LHCN-M2 (cell line): ENCODE measurements at regions not wholly inside any gene's neighbourhood (a gene's known extent, or its start where the extent isn't known, plus 50 kb on each side); places are given as distances from the start of the nearest gene placed in this dataset.

Experiments used
- DNase-seq: peaks from one replicate; pipeline ENCODE4 v3.0.0-alpha.2; 2012; ENCODE audit warnings: low read depth

GRCh38 chr15:38171973-38172372 lies 80.7 kb upstream of the SPRED1 start:
- no peak for DNase-seq

DNA sequence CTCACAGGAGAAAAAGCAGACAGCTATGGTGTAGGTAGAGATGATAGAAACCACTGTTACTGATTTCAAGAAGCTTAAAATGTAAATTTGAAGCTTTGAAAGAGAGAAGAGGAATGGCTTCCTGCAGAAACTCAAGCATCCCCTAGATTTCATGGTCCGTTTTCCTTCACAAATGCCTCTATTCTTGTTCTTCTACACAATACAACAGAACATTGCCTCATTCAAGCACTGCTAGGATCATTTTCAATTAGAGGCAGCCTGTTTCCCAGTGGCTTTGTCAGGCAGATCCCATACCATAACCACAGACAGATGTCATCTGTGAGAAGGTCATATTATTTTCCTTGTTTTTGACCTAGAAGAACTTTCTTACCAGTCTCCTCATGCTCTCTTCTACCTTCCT lies 77.9 kb upstream of the SPRED1 start:
- no peak for DNase-seq

GRCh38 chr15:38176155-38176554 lies 76.5 kb upstream of the SPRED1 start:
- DNase-seq: peak; percentile 85

- peak; percentile 22 for DNase-seq
These were observed 75.9 kb upstream of the SPRED1 start for GRCh38 chr15:38176691-38177090.

GRCh38 chr15:38182900-38183299 lies 69.7 kb upstream of the SPRED1 start:
- DNase-seq: peak; percentile 52

DNA sequence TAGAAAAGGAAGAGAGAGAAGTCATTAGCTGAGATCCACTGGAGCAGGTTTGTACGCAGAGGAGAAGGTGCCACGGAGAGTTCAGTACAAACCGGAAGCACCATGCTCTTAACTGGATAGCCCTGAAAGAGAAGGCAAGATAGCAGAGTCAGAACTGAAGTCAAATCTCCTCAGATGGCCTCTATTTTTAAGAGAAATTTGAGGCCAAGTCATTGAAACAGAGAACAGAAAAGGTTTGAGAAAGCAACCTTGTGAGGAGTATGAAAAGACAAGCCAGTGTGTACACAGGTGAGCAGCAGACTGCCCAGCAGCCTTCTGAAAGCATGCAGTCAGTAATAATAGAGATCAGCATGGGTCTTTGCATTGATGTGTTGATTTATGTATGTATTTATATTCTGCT lies 66.1 kb upstream of the SPRED1 start:
- no peak for DNase-seq

DNA sequence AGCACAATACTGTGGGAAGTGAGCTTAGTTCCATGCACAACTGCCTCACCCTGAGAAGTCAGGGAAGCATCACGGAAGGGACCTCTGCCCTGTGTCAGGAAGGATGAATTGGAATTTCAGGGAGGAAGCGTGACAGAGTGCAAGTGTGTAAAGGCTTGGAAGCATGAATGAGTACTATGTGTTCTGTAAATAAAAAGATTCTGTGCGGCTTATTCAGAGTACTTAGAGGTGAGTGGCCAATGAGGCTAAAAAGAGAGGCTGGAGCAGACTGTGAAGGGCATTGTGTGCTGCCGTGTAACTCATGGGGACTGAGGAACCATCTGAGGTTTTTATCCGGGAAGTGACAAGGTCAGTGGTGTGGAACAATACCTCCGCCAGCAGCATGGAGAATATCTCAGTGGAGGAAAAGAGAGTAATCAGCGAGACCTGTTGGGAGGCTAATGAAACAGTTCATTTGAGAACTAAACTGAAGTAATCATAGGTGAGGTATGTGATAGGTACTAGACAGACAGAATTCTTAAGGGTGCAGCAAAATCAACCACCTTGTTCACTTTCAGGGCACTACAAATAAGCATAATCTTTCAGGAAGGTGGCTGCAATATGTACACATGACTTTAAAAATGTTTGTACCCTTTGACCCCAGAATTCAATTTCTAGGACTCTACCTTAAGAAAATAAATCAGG lies 64.9 kb upstream of the SPRED1 start:
- DNase-seq: no peak

DNA sequence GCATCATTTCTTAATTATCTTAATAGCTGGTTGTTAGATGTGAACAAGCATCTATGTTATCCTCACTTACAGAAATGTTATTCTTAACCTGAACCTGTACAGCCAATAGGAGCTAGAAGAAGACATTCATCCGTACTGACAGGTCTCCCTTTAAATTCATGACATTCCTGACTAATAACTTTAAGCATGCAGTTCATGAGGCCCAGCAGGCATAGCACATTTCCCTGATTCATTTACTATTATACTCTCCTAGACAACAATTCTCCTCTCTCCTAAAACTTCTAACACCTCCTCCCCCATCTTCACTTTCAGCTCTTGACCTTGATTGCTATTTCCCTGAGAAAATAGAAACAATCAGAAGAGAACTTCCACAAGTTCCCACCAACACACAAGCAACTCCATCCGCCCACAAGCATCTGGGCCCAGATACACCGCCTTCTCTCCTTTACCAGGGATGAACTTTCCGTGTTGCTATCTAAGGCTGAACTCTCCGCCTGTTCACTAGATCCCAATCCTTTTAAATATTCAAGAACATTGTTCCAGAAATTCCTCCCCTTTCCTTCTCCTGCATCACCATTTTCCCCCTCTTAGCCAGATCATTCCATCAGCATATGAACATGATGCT lies 62.9 kb upstream of the SPRED1 start:
- no peak for DNase-seq

DNA sequence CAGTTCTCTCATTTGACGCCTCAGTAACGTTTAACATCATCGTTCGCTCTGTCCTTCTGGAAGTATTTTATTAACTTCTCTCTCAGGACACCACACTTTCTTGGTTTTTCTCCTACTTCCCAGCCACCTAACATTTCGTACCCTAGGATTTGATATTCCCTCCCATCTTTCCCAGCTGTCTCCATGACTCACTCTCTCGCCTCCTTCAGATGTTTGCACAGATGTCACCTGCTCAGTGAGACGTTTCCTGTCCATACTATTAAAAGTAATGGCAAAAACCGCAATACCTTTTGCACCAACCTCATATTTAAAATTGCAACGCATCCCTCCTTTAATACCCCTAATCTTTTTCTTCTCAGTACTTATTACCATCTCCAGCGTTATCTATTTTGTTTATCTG lies 62.1 kb upstream of the SPRED1 start:
- peak; percentile 82 for DNase-seq

DNA sequence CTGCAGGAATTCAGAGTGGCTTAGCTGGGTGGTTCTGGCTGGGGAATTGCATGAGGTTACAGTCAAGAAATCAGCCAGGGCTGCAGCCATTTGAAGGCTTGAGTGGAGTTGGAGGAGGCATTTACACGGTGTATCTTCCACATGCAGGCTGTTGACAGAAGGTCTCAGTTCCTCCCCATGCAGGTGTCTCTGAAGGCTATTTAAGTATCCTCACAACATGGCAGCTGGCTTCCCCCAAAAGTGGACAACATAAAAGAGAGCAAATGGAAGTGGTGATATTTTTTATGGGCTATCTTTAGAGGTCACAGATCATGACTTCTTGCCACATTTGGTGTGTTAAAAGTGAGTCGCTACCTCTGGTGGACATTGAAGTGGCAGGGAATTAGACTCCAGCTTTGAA lies 60.1 kb upstream of the SPRED1 start:
- peak; percentile 31 for DNase-seq

GRCh38 chr15:38193496-38193895 lies 59.1 kb upstream of the SPRED1 start:
- peak; percentile 73 for DNase-seq

GRCh38 chr15:38195191-38195901 lies 57.3 kb upstream of the SPRED1 start:
- DNase-seq: peak; percentile 28

GRCh38 chr15:38196076-38196475 lies 56.6 kb upstream of the SPRED1 start:
- DNase-seq: no peak

DNA sequence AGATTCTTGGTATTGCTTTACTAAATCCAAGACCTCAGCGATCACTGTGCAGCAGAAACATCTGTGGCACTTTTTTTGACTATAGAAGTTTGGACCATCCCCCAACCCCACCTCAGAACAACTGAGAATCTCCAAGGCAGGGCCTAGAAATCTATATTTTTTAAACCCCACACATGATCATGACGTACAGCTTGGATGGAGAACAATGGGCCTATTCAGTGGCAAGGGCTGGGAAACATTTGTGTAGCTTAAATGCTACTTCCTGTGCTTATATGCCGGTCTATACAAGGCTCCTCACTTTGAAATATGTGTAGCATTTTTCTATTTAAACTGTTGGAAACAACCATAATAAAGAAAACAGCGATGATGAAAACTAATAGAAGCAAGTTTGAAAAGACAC lies 55.1 kb upstream of the SPRED1 start:
- no peak for DNase-seq

- no peak for DNase-seq
These were observed 50.9 kb upstream of the SPRED1 start for GRCh38 chr15:38201714-38202113.

- DNase-seq: no peak
These were observed 50.3 kb upstream of the SPRED1 start for GRCh38 chr15:38202361-38202760.
